NCI-H748 (cell line): ENCODE measurements at regions not wholly inside any gene's neighbourhood (a gene's known extent, or its start where the extent isn't known, plus 50 kb on each side); places are given as distances from the start of the nearest gene placed in this dataset.

ENCODE experiments used
- DNase-seq: peaks from one replicate; lab custom pipeline; 2025; ENCODE audit not compliant: unreplicated experiment; lab: John Stamatoyannopoulos, UW

DNA sequence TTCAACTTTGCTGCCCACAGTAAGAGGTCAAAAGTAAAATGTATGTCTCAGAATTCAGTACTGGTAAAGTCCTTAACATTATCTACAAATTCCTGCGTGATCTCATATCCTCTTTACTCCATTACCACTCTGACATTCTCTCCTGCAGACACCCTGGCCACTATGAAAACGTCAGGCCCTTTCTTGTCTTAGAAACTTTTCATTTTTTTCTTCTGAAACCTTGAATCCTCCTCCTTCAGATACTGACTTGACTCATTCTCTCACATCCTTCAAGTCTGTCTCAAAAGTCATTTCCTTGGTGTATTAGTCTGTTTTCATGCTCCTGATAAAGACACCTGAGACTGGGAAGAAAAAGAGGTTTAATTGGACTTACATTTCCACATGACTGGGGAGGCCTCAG is 262.3 kb downstream of the POU4F1 start:
- no peak for DNase-seq

DNA sequence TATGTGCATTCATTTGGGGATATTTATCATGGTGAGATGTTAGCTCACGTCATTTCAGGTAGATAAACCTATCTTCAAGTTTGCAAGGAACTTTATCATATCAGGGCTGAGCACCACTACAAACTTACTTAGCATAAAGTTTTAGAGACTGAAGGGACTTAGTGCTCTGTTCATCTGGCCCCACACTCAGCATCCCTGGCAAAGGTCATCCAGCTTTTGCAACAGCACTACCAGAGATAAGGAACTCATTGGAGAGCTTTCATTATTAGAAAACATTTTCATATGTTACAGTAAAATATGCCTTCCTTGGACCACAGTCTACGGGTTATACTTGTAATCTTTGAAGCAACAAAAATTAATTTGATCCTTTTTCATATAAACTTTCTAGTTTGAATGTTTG is 263.4 kb downstream of the POU4F1 start:
- DNase-seq: no peak

DNA sequence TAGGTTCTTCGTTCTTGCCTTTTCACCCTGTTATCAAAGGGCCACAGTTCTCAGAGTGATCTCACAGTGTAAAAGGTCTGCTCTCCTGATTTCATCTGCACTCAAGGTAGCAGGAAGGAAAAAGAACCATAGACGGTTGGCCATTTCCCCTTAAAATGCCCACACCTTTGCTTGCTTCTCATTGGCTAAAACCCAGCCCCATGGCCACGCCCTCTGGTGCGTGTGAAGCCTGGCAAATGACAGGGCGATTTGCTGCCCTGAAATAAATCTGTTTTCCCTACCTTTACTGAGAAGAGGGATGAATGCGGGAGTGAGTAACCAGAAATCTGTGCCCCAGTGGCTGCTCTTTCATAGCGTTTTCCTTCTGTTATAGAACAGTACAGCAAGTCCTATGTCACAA is 269.3 kb downstream of the POU4F1 start:
- no peak for DNase-seq

DNA sequence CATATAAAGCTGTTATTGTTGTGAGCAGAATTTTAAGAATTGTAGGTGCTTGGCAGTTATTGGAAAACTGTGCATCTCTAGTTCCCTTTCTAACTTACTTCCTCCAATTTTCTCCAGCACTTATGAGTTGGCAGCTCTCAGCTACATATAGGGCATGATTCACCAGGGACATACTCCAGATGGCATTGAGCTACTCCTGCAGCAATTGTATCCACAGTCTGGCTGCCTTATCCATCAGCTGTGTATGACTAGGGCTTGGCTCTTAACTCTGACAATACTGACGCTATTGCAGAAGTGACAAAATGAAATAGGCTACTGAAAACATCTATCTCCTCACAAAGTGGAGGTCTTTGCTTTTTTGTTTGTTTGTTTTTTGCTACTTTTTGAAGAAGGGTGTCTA is 276.7 kb downstream of the POU4F1 start:
- DNase-seq: peak; percentile 12

DNA sequence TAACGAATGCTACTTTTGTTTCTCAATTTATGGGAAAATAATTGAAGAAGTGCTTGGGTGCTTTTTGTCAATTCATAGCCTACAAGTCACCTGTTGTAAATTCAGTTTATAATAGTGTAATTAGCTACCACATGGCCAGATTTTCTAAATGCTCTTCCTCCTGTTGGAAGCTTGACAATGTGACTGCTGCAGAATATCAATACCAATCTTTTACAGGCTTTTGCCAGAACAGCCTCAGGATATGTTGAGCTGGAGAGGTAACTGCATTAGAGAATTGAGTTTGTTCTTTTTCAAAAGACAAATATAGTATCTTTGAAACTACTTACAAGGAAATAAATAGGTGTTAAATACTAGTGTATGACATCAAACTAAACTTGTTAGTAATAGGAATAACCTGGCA is 277.8 kb downstream of the POU4F1 start:
- DNase-seq: no peak

DNA sequence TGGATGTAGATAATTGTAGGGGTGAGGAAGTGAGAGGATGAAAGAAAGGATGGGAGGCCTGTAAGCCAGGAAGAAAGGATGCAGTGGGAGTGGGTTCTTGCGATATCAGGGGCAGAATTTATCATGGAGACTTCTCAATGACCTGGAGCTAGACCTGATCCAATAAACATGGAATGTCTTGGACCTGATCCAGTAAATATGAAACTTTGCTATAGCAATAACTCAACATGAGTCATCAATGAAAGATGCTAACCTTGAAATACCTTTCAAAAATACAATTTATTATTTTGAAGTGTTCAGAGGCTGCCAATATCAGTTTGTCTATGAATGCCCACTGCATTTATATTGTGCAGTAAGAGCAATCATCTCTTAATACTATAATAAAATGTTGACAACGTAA is 279.5 kb downstream of the POU4F1 start:
- DNase-seq: no peak

DNA sequence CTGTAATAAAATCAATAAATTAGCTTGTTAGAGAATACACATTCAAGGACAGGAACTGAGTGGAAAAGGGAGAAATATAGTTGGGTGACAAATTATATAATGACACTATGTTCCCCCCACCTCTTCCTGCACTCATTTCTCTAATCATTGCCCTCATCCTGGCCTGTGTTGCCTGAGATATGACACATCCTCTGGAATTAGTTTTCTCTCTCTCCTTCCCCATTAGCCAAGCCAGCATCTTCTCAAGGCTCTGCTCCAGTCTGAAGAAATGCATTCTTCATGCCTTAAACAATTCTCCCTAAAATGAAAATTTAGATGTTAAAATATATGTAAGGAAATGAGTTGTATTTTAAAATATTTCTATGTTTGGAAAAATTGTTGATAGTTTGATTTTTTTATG is 280.3 kb downstream of the POU4F1 start:
- DNase-seq: no peak

DNA sequence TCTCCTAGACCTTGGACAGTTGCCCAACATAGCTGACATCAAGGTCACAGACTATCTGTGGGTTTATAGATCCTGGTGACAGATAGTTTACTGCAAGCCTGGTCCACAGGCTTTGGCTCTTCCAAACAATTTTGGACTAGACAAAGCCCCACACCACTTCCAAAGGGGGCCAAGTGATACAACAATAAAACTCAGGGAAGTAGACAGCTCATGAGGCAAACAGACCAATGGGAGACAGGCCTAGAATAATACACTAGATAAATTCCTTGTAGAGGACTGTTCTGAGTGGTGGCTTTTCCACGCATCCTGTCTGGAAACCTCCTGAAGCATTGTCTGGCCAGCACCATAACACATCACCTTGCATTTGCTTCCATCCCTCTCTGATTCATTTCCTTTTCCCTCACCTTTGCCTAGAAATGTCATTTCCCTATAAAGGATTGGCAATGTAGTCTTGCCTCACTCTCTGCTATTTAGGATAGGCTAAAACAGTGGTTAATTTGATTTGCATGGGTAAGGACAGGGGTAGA is 284.2 kb downstream of the POU4F1 start:
- no peak for DNase-seq

DNA sequence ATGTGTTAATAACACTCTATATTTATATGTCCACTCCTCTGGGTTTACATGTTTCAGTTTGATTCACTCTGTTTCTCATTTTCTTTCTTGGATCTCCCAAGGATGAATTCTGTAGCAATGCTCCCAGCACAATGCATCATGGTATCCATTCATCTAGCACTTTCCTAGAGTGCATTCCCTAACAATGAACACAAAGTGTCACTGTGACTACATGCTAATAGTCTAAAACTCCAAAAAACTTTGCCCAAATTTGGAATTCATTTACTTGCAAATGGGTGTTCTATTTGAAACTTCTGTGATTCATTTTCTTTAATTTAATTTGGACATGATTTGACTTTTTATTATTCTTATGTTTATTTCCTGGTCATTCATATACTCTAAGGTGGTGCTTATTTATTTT is 286.3 kb downstream of the POU4F1 start:
- peak; percentile 40 for DNase-seq

DNA sequence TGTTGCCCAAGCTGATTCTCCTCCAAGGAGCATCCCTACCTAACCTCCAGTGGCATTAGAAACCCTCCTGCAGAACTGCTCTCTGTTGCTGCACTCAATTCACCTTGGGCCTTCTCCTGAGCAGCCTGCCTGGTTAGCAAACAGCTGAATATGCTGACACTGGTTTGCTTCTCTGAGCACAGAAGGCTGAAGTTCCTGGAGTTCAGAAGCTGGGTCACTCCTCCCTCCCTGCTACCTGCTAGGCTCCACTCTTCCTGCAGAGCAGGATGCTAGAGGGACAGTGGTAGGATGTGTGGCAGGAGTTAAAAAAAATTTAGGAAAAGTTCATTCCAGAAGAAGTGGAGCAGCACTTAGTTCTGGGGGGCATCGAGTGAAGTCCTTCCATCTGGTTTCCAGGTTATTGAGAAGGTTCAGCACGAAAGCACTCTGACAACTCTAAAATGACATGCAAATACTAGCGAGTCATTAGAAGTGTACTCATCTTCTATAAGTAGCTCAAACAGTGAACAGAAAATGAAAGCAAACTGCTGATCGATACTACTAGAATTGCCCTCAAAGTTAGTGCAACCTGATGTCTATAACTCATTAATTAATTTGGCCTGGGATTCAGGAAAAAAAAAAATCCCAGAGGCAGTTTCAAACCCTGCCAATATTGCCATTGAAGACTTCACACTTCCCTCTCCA is 293.7 kb downstream of the POU4F1 start:
- DNase-seq: no peak

DNA sequence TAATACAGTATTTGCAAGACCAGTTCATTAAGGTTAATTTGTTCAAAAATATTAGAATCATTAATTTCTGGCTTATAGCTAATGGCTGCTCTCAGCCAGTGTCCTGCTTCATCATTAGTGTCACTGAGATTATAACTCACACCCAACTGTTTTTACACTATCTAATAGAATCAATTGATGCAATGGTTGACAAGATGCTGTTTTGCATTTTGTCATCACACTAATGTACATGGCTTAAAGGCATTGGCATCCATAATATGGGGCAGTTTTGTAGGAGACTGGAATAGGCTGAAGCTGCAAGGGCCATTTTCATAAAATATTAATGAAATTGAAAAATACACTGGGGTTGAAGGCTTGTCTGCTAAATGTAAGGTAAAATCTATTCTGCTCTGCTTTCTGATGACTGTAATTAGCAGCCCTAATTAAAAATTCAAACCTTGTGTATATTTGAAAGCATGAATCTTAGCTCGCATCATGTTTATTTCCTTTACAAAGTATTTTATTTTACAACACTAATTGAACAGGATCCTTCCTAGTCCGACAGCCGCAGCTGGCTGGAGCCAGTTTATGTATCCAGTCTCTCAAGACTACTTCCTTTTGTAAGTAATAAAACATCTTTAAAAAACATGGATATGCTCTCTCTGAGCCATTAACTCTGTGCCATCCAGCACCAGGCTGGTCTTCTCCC is 296.7 kb downstream of the POU4F1 start:
- DNase-seq: no peak

DNA sequence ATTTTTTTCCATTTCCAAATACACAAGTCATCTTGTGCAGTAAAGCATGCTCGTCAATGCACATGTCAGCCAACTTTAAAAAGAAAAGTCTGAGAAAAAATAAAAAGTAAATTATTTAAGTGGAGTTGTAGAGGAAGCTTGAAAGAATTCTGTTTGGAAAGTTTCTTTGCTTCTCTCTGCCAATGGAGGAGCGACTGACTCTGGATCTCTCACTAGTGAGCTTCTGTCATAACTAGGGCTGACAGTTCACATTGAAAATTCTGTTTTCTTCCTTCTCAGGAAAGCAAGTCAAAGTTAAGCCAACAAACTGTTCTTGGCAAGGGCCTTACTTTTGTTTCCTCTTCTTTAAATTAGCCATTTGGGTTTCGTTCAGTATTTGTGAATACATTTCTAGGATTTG is 298.2 kb downstream of the POU4F1 start:
- no peak for DNase-seq

DNA sequence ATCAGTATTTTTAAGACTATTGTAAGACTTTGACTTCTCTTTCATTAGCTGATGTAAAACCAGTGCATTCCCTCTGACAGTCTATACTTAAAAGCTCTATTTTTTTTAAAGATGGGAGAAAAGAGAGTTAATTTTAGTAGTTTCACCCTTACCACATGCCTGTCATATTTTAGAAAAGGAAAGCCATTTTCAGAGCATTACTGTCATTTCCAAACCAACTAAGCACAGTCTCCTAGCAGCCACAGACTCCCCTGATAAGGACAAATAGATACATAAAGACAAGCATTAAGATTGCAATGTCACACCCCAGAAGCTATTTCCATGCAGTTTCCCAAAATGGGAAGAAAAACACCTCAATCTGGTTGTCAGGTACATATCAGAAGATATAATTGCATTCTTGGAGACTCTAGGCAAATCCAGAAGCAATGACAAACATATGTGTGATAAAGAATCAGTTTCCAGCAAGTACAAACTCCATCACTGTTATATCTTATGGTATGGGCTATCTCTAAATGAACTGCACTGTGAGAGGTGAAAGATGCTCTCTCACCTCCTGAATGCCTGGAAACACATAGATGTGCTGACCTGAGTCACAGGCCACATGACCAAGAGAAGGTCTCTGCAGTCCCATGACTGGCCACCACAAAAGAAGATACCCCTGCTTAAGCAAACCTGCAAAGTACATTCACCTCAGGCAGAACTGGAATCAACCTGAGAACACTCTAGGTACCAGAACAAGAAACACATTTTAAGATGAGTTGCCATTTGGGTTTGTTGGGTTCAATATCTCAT is 303.3 kb downstream of the POU4F1 start:
- no peak for DNase-seq

DNA sequence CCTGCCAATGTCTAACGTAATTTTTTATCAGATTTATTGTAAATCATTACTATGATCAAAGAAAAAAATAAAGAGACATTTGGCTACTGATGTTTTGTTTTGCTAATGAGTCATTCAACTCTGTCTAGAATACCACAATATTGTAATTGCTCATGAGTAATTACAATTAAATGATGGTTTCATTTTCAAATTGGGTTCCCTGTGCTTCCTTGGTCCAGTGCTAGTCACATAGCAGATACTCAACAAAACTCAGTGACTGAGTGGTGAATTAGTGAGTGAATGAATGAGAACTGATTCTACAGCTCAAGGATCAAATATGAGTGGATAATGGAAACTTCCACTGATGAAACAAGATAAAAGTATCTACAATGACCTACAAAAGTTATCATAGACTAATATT is 304.7 kb downstream of the POU4F1 start:
- DNase-seq: no peak

DNA sequence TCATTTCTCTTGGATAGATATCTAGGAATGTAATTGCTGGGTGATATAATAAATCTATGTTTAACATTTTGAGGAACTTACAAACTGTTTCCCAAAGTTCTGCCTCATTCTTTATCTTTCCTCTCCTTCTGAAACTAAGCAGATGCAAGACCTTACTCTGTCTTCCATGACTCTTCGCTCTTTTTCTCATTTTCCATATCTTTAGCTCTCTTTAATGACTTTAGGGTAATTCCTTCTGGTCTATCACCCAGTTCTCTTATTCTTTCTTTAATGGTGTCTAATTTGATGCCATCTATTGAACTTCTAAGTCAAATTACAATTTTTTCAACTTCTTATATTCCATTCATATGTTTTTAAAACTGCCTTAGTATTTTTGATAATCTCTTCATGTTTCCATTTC is 316.6 kb downstream of the POU4F1 start:
- no peak for DNase-seq

DNA sequence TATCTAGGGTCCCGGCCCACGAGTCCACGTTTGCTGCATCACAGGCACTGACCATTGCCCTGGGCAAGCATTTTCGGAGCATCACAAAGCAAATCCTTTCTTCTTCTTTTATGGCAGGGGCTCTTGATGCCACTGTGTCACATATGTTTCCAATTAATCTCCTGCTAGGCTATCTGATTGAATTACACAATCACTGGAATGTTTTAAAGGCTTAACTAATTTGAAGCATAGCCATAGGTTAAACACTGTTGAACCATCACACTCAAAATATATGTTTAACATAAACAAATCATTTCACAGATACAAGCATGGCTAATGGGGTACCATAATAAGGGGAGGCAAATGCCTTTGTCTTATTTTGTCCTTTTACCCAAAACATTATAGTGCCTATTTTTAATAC is 338.3 kb downstream of the POU4F1 start:
- no peak for DNase-seq

DNA sequence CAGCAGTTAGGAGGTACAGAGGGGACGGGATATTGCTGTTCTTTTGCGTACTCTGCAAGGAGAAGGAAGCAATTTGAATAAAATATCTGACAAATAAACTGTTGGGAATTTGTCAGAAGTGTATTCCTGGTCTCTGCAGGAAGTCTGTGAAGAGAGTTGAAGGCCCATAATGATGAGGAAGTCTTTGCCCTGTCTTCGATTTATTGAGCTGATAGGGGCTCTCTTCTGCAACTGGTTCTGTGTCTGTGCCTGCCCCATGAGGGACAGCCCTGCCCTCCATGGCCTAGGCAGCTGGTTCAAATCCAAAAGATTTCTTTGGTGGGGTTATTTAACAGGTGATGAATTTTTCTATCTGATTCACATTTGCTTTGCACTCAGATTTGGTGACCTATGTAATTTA is 339.7 kb upstream of the EDNRB start:
- DNase-seq: no peak

DNA sequence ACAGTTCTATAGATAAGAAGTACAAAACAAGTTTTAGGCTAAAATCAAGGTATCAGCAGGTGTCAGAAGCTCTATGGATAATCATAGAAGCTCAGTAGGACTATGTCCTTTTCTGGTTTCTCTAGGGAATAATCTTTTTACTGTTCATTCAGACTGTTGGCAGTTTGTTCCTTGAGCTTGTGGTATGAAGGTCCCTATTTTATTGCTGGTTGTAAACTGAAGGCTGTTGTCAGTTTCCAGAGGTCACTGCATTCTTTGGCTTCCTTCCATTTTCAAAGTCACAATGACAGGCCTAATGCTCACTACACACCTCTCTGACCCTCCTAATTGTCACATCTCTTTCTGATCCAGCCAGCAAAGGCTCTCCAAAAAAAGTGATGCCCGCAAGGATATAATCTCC is 337.9 kb upstream of the EDNRB start:
- DNase-seq: no peak

DNA sequence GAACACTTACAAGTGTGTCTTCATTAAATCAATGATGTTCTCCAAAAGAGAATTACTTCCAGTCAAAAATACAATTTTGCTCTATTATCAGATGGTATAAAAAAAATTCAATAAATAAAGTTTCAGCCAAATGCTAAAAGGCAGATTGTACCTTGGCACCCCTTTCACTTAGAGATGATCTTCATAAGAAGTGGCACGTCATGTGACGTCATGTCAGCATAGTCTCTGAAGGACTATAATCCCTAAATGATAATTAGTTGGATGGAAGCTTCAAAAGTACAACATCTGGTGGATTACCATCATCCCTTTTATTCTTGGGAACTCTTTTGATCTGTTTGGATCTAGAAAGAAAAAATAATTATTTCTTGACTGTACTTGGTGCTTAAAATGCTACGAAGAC is 335.5 kb upstream of the EDNRB start:
- no peak for DNase-seq

DNA sequence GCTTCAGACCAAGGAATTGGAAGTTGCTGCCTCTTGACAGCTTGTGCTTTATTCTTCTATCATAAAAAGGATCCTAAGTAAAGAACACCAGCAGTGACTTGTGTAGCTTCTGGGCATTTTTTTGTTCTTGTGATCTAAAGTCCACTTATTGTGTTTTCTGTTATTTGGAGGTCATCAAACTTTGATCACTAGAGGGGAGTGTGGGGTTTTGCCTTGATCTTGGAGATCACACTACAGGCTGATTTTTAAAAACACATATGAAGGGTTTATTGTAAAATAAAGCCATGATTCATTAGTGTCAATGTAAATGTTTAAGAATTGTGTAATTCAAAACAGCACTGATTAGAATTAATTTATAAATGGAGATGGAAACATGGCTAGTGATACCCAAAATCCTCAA is 328.7 kb upstream of the EDNRB start:
- peak; percentile 28 for DNase-seq

DNA sequence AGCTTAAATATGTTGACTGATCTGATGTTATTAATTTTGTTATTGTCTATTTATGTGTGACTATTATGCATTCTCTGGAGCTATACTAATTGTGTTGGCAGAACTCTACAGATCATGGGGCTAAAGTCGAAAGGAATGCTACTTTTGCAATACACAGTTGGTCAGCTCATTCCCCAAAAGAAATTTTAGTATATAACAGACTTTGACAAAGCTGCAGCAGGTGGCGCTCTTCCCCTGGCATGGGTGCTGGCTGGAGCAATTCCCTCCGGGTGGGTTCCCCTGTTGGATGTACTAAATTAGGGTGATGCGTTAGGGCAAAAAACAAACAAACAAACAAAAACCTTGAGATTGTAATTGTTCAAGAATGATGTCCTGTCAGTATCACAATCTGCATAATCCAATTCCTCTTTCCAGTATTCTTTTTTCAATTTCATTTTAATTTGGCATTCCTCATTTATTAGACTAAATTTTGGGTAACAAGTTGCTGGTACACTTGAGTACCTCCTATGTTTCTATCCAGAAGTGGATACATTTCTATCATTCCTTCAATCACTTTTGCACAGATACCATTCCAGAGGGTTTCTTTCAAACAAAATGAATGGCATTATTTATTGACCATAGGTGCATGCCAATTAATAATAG is 322.8 kb upstream of the EDNRB start:
- DNase-seq: peak; percentile 74

DNA sequence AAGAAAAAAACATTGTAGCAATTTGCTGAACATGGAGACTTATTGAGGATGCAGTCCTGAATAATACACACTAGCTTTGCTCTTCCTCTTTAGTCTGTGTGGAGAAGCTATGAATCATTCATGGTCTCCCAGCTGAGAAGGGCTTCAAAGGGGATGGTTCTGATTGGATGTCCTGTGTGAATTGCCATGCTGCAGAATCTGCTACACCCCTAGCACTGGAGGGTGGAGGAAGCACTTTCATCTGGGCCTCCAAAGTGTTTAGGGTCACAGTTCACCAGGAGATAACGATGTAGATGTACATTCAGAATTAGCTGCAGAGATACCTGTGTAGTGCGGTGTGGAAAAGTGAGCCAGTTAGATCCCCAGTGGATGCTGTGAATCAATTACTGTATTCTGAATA is 321.1 kb upstream of the EDNRB start:
- DNase-seq: no peak
